ENCODE measurements at regions not wholly inside any gene's neighbourhood (a gene's known extent, or its start where the extent isn't known, plus 50 kb on each side); places are given as distances from the start of the nearest gene placed in this dataset.

DNA sequence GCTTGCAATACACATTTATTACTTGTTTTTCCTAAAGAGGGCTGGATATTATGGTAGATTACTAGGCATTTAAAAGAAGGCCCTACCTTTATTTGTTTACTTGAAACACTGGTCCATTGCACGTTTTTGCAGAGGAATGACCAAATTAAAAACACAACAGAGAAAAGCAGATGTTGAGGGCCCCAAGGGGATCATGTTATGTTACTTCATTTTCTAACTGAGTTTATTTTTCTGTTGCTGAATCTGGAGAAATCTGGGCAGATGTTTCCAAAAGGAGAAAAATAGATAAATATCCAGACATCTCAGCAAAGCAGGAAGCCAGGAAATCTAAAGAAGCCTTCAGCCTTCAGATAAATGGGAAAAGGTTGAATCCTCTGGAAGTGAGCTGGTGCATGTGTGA is 353.0 kb downstream of the NDFIP2 start:
- TF ChIP-seq, protein P1, sequence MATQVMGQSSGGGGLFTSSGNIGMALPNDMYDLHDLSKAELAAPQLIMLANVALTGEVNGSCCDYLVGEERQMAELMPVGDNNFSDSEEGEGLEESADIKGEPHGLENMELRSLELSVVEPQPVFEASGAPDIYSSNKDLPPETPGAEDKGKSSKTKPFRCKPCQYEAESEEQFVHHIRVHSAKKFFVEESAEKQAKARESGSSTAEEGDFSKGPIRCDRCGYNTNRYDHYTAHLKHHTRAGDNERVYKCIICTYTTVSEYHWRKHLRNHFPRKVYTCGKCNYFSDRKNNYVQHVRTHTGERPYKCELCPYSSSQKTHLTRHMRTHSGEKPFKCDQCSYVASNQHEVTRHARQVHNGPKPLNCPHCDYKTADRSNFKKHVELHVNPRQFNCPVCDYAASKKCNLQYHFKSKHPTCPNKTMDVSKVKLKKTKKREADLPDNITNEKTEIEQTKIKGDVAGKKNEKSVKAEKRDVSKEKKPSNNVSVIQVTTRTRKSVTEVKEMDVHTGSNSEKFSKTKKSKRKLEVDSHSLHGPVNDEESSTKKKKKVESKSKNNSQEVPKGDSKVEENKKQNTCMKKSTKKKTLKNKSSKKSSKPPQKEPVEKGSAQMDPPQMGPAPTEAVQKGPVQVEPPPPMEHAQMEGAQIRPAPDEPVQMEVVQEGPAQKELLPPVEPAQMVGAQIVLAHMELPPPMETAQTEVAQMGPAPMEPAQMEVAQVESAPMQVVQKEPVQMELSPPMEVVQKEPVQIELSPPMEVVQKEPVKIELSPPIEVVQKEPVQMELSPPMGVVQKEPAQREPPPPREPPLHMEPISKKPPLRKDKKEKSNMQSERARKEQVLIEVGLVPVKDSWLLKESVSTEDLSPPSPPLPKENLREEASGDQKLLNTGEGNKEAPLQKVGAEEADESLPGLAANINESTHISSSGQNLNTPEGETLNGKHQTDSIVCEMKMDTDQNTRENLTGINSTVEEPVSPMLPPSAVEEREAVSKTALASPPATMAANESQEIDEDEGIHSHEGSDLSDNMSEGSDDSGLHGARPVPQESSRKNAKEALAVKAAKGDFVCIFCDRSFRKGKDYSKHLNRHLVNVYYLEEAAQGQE (IDR thresholded peaks at IDR 0.05): no peak
- TF ChIP-seq, protein P2, sequence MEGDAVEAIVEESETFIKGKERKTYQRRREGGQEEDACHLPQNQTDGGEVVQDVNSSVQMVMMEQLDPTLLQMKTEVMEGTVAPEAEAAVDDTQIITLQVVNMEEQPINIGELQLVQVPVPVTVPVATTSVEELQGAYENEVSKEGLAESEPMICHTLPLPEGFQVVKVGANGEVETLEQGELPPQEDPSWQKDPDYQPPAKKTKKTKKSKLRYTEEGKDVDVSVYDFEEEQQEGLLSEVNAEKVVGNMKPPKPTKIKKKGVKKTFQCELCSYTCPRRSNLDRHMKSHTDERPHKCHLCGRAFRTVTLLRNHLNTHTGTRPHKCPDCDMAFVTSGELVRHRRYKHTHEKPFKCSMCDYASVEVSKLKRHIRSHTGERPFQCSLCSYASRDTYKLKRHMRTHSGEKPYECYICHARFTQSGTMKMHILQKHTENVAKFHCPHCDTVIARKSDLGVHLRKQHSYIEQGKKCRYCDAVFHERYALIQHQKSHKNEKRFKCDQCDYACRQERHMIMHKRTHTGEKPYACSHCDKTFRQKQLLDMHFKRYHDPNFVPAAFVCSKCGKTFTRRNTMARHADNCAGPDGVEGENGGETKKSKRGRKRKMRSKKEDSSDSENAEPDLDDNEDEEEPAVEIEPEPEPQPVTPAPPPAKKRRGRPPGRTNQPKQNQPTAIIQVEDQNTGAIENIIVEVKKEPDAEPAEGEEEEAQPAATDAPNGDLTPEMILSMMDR (IDR thresholded peaks at IDR 0.05; ENCODE audit: low read depth, low read length, missing input control): no peak
- TF ChIP-seq GABPA (IDR thresholded peaks at IDR 0.05 in 1 of 2, conservative IDR thresholded peaks at IDR 0.05 in 1 of 2) (no peak), EGR1 (IDR thresholded peaks at IDR 0.05; ENCODE audit: low read depth in 2 of 2) (no peak), SP1 (IDR thresholded peaks at IDR 0.05) (no peak)

Data from liver (tissue), 3 donors.